Neuron (in vitro differentiated cells): ENCODE measurements at regions not wholly inside any gene's neighbourhood (a gene's known extent, or its start where the extent isn't known, plus 50 kb on each side); places are given as distances from the start of the nearest gene placed in this dataset.

Experiments
- H2AFZ ChIP-seq: one replicate; pipeline ENCODE4 v1.6.1; 2013; ENCODE audit warnings: low read depth, mild to moderate bottlenecking, inconsistent platforms, low read length, moderate library complexity
- H3K27me3 ChIP-seq: one replicate; pipeline ENCODE4 v1.6.1; 2013; ENCODE audit warnings: low read length; ENCODE audit not compliant: insufficient read depth
- H3K36me3 ChIP-seq: one replicate; pipeline ENCODE4 v1.6.1; 2013; ENCODE audit warnings: low read length; ENCODE audit not compliant: insufficient read depth
- H3K4me1 ChIP-seq: one replicate; pipeline ENCODE4 v1.6.1; 2013; ENCODE audit warnings: low read length; ENCODE audit not compliant: insufficient read depth
- H3K4me3 ChIP-seq: 2 replicates; pipeline ENCODE4 v1.5.1; 2013; ENCODE audit warnings: mild to moderate bottlenecking, low read length, moderate library complexity
- H3K9me3 ChIP-seq: one replicate; pipeline ENCODE4 v1.6.1; 2013; ENCODE audit warnings: low read length

- Histone ChIP-seq H3K9me3 (no peaks in the 10 kb centered on the region), H3K36me3 (no peaks in the 10 kb centered on the region), H3K4me1 (peaks cover 5% of the 10 kb centered on the region), H2AFZ (no peak overlapping the region), H3K27me3 (no peaks in the 10 kb centered on the region), H3K4me3 (no peak overlapping the region)
Observed at GRCh38 chr5:153403470-153403869, 87.0 kb upstream of the GRIA1 start.

- Histone ChIP-seq H2AFZ (no peak overlapping the region), H3K36me3 (no peaks in the 10 kb centered on the region), H3K4me1 (peaks cover 5% of the 10 kb centered on the region), H3K27me3 (no peaks in the 10 kb centered on the region), H3K4me3 (no peak overlapping the region), H3K9me3 (no peaks in the 10 kb centered on the region)
Observed at GRCh38 chr5:153404747-153405146, 85.7 kb upstream of the GRIA1 start.

- no peak overlapping the region for H3K4me3 ChIP-seq
- H3K4me1 ChIP-seq: no peaks in the 10 kb centered on the region
- no peaks in the 10 kb centered on the region for H3K9me3 ChIP-seq
- no peaks in the 10 kb centered on the region for H3K36me3 ChIP-seq
- no peak overlapping the region for H2AFZ ChIP-seq
- no peaks in the 10 kb centered on the region for H3K27me3 ChIP-seq
Observed at GRCh38 chr5:153421676-153422075, 68.8 kb upstream of the GRIA1 start.

GRCh38 chr5:153425914-153426313 lies 64.6 kb upstream of the GRIA1 start:
- no peaks in the 10 kb centered on the region for H3K27me3 ChIP-seq
- no peaks in the 10 kb centered on the region for H3K9me3 ChIP-seq

GRCh38 chr5:153429761-153430380 lies 60.6 kb upstream of the GRIA1 start:
- no peak overlapping the region for H3K4me3 ChIP-seq
- no peaks in the 10 kb centered on the region for H3K36me3 ChIP-seq
- H2AFZ ChIP-seq: no peak overlapping the region
- H3K9me3 ChIP-seq: no peaks in the 10 kb centered on the region
- H3K27me3 ChIP-seq: no peaks in the 10 kb centered on the region
- H3K4me1 ChIP-seq: peaks cover 21% of the 10 kb centered on the region

More at GRCh38 chr5:153425914-153426313, 64.6 kb upstream of the GRIA1 start:
- H3K36me3 ChIP-seq: no peaks in the 10 kb centered on the region
- no peak overlapping the region for H2AFZ ChIP-seq
- H3K4me3 ChIP-seq: no peak overlapping the region
- peaks cover 12% of the 10 kb centered on the region for H3K4me1 ChIP-seq

GRCh38 chr5:153432583-153432982 lies 57.9 kb upstream of the GRIA1 start:
- Histone ChIP-seq H3K36me3 (no peaks in the 10 kb centered on the region), H3K4me3 (no peak overlapping the region), H3K27me3 (no peaks in the 10 kb centered on the region), H3K9me3 (no peaks in the 10 kb centered on the region), H2AFZ (no peak overlapping the region), H3K4me1 (peaks cover 21% of the 10 kb centered on the region)

- Histone ChIP-seq H3K4me1 (peaks cover 14% of the 10 kb centered on the region), H3K36me3 (no peaks in the 10 kb centered on the region), H2AFZ (no peak overlapping the region), H3K27me3 (no peaks in the 10 kb centered on the region), H3K4me3 (no peak overlapping the region), H3K9me3 (no peaks in the 10 kb centered on the region)
Observed at GRCh38 chr5:153437251-153437650, 53.2 kb upstream of the GRIA1 start.

GRCh38 chr5:153439130-153439529 lies 51.3 kb upstream of the GRIA1 start:
- peaks cover 10% of the 10 kb centered on the region for H3K4me1 ChIP-seq
- no peak overlapping the region for H2AFZ ChIP-seq
- H3K27me3 ChIP-seq: no peaks in the 10 kb centered on the region
- no peak overlapping the region for H3K4me3 ChIP-seq
- no peaks in the 10 kb centered on the region for H3K9me3 ChIP-seq
- no peaks in the 10 kb centered on the region for H3K36me3 ChIP-seq
